ENCODE measurements at regions not wholly inside any gene's neighbourhood (a gene's known extent, or its start where the extent isn't known, plus 50 kb on each side); places are given as distances from the start of the nearest gene placed in this dataset.

- TF ChIP-seq, protein P1, sequence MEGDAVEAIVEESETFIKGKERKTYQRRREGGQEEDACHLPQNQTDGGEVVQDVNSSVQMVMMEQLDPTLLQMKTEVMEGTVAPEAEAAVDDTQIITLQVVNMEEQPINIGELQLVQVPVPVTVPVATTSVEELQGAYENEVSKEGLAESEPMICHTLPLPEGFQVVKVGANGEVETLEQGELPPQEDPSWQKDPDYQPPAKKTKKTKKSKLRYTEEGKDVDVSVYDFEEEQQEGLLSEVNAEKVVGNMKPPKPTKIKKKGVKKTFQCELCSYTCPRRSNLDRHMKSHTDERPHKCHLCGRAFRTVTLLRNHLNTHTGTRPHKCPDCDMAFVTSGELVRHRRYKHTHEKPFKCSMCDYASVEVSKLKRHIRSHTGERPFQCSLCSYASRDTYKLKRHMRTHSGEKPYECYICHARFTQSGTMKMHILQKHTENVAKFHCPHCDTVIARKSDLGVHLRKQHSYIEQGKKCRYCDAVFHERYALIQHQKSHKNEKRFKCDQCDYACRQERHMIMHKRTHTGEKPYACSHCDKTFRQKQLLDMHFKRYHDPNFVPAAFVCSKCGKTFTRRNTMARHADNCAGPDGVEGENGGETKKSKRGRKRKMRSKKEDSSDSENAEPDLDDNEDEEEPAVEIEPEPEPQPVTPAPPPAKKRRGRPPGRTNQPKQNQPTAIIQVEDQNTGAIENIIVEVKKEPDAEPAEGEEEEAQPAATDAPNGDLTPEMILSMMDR (IDR thresholded peaks at IDR 0.05; ENCODE audit: control extremely low read depth in 1 of 3, insufficient read depth in 1 of 3, low read depth in 1 of 3, low read length in 3 of 3): no peak
- TF ChIP-seq, protein P2, sequence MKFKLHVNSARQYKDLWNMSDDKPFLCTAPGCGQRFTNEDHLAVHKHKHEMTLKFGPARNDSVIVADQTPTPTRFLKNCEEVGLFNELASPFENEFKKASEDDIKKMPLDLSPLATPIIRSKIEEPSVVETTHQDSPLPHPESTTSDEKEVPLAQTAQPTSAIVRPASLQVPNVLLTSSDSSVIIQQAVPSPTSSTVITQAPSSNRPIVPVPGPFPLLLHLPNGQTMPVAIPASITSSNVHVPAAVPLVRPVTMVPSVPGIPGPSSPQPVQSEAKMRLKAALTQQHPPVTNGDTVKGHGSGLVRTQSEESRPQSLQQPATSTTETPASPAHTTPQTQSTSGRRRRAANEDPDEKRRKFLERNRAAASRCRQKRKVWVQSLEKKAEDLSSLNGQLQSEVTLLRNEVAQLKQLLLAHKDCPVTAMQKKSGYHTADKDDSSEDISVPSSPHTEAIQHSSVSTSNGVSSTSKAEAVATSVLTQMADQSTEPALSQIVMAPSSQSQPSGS (IDR thresholded peaks at IDR 0.05; ENCODE audit: low read length): no peak
- TF ChIP-seq ZNF274 (IDR thresholded peaks at IDR 0.05; ENCODE audit: borderline replicate concordance, extremely low read depth, low read length) (no peak), CEBPB (IDR thresholded peaks at IDR 0.05; ENCODE audit: low read depth, low read length) (no peak), HDAC6 (IDR thresholded peaks at IDR 0.05; ENCODE audit: low read depth, low read length) (no peak)
Measured at GRCh38 chr11:69874984-69875624, 55.9 kb upstream of the FGF3 start.
